GM12874 (cell line): ENCODE measurements at regions not wholly inside any gene's neighbourhood (a gene's known extent, or its start where the extent isn't known, plus 50 kb on each side); places are given as distances from the start of the nearest gene placed in this dataset.

Experiments
- CTCF ChIP-seq: IDR thresholded peaks from 2 replicates; pipeline ENCODE4 v1.5.1; 2011; ENCODE audit warnings: low read depth, mild to moderate bottlenecking, control low read depth, low read length, moderate library complexity; ENCODE audit not compliant: insufficient read depth

- no peak for TF ChIP-seq CTCF
Measured at GRCh38 chr6:139823808-139824126, 449.3 kb upstream of the CITED2 start.

GRCh38 chr6:139823099-139823807 lies 448.8 kb upstream of the CITED2 start:
- TF ChIP-seq CTCF, result no peak

GRCh38 chr6:139821676-139822223 lies 447.3 kb upstream of the CITED2 start:
- no peak for TF ChIP-seq CTCF

GRCh38 chr6:139820210-139820609 lies 445.8 kb upstream of the CITED2 start:
- TF ChIP-seq CTCF, result no peak

- TF ChIP-seq CTCF, result no peak
Measured at GRCh38 chr6:139819776-139820175, 445.3 kb upstream of the CITED2 start.

- TF ChIP-seq CTCF, result no peak
Measured at GRCh38 chr6:139812939-139813338, 438.5 kb upstream of the CITED2 start.

- no peak for TF ChIP-seq CTCF
Measured at GRCh38 chr6:139801571-139802321, 427.3 kb upstream of the CITED2 start.
